ENCODE measurements at regions not wholly inside any gene's neighbourhood (a gene's known extent, or its start where the extent isn't known, plus 50 kb on each side); places are given as distances from the start of the nearest gene placed in this dataset.

DNA sequence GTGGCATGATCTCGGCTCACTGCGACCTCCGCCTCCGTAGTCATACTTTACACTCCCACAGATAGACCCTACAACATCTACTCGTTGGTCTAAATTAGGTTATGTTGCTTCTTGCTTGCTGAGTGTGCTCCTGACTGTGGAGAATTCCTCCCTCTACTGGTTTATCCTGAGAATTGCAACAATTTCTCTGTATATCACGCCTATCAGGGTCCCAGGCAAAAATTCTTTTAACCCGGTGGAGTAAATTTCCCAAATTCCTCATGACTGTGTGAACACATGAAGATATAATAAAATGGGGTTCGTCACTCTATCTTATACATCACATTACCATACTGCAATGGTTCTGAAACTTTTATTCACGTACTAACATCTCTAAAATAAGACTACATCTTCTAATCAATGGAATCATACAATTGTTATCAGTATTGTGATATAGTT is 156.7 kb downstream of the EVA1A start (continued):
- TF ChIP-seq, protein P1, sequence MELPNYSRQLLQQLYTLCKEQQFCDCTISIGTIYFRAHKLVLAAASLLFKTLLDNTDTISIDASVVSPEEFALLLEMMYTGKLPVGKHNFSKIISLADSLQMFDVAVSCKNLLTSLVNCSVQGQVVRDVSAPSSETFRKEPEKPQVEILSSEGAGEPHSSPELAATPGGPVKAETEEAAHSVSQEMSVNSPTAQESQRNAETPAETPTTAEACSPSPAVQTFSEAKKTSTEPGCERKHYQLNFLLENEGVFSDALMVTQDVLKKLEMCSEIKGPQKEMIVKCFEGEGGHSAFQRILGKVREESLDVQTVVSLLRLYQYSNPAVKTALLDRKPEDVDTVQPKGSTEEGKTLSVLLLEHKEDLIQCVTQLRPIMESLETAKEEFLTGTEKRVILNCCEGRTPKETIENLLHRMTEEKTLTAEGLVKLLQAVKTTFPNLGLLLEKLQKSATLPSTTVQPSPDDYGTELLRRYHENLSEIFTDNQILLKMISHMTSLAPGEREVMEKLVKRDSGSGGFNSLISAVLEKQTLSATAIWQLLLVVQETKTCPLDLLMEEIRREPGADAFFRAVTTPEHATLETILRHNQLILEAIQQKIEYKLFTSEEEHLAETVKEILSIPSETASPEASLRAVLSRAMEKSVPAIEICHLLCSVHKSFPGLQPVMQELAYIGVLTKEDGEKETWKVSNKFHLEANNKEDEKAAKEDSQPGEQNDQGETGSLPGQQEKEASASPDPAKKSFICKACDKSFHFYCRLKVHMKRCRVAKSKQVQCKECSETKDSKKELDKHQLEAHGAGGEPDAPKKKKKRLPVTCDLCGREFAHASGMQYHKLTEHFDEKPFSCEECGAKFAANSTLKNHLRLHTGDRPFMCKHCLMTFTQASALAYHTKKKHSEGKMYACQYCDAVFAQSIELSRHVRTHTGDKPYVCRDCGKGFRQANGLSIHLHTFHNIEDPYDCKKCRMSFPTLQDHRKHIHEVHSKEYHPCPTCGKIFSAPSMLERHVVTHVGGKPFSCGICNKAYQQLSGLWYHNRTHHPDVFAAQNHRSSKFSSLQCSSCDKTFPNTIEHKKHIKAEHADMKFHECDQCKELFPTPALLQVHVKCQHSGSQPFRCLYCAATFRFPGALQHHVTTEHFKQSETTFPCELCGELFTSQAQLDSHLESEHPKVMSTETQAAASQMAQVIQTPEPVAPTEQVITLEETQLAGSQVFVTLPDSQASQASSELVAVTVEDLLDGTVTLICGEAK (IDR thresholded peaks at IDR 0.05), result no peak
- TF ChIP-seq, protein P1 (CRISPR knock-in tag; IDR thresholded peaks at IDR 0.05), result no peak
- TF ChIP-seq FOXJ3 (CRISPR knock-in tag; IDR thresholded peaks at IDR 0.05) (no peak), ZNF79 (CRISPR knock-in tag; IDR thresholded peaks at IDR 0.05; ENCODE audit: low read depth) (no peak), ZNF551 (CRISPR knock-in tag; IDR thresholded peaks at IDR 0.05) (no peak), ZNF224 (CRISPR knock-in tag; IDR thresholded peaks at IDR 0.05) (no peak), RAD21 (CRISPR knock-in tag; conservative IDR thresholded peaks at IDR 0.05 in 1 of 2, IDR thresholded peaks at IDR 0.05 in 1 of 2) (peak; percentile 76 to 77), RHOXF2B (CRISPR knock-in tag; conservative IDR thresholded peaks at IDR 0.05) (no peak)

Data from K562 (cell line).